Right ventricle myocardium inferior (tissue), 1 donor: ENCODE measurements at regions not wholly inside any gene's neighbourhood (a gene's known extent, or its start where the extent isn't known, plus 50 kb on each side); places are given as distances from the start of the nearest gene placed in this dataset.
"Not testable (repeated sequence)": the region's sequence is repeated elsewhere in the genome, so short reads cannot be mapped to it uniquely, and the experiment has no call there.

Experiments
- ATAC-seq: fragments of 200-7000 bp; cut with Tn5 transposase; one replicate; pipeline ENCODE4 v1.9.1; 2020; ENCODE audit warnings: mild to moderate bottlenecking, moderate library complexity
- DNase-seq: peaks from one replicate; pipeline ENCODE4 v3.0.0; 2021; ENCODE audit errors: missing footprints
- intact Hi-C: fragments of 100-400 bp; cut with DNase I; formaldehyde crosslinking; loops from one replicate; pipeline ENCODE4 v1.11.0; 2022
- donor health status: DM: no; HTN: yes; CAD: no; lungs with severe emphysema.

GRCh38 chr4:83213640-83214039 is 71.0 kb downstream of the COQ2 start:
- no peak for DNase-seq
- intact Hi-C loops = no loop called here
- ATAC-seq = no peak

GRCh38 chr4:83212041-83212851 is 72.4 kb downstream of the COQ2 start:
- no peak for ATAC-seq
- DNase-seq = no peak
- intact Hi-C loops = no loop called here

DNA sequence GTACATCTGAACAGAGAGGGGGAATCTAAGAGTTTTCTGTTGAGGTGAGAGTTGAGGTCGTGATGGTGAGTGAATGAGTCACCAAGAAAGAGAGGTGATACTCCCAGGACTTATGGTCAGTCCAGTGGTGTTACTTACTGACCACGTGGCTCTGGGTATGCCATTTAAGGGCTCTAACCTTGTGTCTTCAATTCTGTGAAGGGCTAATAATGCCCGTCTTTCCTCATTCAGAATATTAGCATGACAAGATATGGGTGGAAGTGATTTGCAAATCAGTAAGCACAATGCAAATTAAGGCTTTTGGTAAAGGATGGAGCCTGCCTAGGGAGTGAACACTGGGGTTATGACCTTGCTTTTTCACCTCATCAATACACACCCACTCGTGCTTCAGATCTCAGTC is 75.2 kb downstream of the COQ2 start:
- intact Hi-C loops = no loop called here
- DNase-seq = no peak
- ATAC-seq = no peak

GRCh38 chr4:83208371-83209365 is 75.9 kb downstream of the COQ2 start:
- ATAC-seq = no peak
- intact Hi-C loops = no loop called here
- no peak for DNase-seq

GRCh38 chr4:83207497-83208101 is 77.0 kb downstream of the COQ2 start:
- DNase-seq (no peak), ATAC-seq (no peak)
- intact Hi-C loops = no loop called here

DNA sequence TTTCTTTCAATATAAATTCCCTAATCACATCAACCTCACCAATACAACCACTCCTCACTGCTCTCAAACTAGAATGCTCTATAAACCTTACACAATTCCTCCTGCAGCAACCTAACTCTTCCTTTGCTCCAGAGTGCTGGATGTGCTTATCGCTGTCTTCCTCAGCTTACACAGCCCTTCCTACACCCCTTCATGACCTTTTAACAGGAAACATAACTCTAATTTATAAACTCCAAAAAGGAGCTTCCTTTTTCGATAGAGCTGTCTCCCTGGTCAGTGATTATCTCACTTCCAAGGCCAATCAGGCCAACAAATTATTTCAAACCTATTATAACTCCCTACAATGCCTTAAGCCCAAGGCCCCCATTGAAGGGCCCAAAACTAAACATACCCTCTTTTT is 78.8 kb downstream of the COQ2 start:
- intact Hi-C loops = no loop called here
- no peak for DNase-seq
- no peak for ATAC-seq

DNA sequence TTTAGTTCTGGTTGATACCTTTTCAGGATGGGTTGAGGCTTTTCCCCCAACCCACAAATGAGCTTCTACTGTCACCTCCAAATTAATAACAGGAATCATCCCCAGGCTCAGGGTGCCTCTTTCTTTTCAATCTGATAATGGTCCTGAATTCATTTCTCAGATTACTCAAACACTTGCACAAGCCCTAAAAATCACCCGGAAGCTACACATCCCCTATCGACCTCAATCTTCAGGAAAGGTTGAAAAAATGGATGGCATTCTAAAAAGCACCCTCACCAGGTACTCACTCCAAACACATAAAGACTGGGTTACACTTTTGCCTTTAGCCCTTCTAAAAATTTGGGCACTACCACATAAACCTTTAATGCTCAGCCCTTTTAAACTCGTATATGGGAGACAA is 79.9 kb downstream of the COQ2 start:
- ATAC-seq (no peak), DNase-seq (no peak)
- intact Hi-C loops = no loop called here

GRCh38 chr4:83201761-83202160 is 82.8 kb downstream of the COQ2 start:
- intact Hi-C loops = no loop called here
- no peak for ATAC-seq
- DNase-seq = no peak

- ATAC-seq = peak; percentile 73
- intact Hi-C loops = no loop called here
- peak; percentile 71 for DNase-seq
Observed at GRCh38 chr4:83197555-83198235, 83.2 kb upstream of the PLAC8 start.

- intact Hi-C loops = no loop called here
- DNase-seq (no peak), ATAC-seq (no peak)
Observed at GRCh38 chr4:83196921-83197320, 82.4 kb upstream of the PLAC8 start.

- DNase-seq = no peak
- ATAC-seq = no peak
- intact Hi-C loops = no loop called here
Observed at GRCh38 chr4:83195269-83195668, 80.7 kb upstream of the PLAC8 start.

- DNase-seq = peak; percentile 76
- ATAC-seq, intact Hi-C loops: not testable (repeated sequence)
Observed at GRCh38 chr4:83194588-83194987, 80.1 kb upstream of the PLAC8 start.

GRCh38 chr4:83192634-83193033 is 78.1 kb upstream of the PLAC8 start:
- intact Hi-C loops = no loop called here
- DNase-seq (no peak), ATAC-seq (no peak)

DNA sequence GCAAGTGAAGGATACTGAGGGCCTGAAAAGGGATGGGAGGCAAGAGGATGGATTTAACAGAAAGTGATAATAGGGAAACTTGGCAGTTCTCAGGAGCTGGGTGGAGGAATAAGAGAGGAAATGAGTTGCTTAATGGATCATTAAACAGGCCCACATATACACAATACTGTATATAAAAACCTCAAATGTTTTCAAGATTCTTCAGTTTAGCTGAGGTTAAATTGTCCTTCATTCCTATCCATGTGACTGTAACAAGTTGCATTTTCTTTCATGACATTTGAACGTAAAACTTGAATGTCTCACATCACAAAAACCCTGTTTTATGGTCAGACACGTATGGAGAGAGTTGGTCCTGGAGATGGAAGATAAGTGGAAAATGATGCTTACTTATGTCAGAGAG is 76.5 kb upstream of the PLAC8 start:
- intact Hi-C loops = no loop called here
- no peak for DNase-seq
- ATAC-seq = no peak

DNA sequence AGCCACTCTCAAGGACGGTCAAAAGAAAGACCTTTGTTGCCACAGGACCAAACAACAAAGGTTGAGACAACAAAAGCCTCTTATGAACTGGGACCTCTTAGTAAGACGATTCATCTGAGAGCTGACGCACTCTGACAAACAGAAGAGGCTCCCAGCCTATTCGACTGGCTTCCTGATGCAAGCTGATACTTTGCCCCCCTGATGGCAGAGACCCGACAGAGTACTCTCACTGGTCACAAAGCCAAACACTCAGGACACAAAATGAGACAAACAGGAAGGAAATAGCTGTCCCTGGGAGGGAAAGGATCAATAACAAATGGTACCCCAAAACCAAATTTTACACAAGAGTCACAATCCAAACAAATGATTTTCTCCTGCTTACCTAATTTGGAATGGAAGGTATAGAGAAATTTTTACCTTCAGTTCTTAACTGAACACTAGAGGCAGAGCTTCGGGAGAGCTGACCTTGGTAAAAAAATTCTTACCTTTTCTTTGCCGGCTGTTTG is 75.2 kb upstream of the PLAC8 start:
- intact Hi-C loops = no loop called here
- ATAC-seq = no peak
- DNase-seq = no peak

DNA sequence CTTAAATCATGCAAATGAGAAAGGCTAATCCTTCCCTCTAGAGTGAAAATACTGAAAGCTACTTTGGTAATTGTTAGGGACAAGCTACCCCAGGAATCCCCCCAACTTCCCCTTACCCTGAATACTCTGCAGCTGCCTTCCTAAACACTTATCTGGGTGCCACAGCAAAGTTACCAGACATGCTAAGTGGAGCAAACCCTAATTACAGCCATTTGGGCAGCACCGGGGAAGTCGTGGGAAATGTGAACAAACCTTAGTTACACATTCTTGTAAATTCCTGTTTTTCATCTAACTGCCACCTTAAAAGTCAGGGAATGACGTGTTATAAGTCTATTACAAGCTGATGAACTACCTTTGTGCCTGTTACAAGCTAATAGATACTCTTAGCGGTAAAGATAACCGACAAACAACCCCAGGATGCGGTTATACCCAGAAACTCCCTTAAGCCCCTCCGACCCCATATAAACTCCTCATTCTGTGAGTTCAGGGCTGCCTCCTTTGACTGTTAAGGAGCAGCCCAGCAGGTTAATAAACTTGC is 66.0 kb upstream of the PLAC8 start:
- intact Hi-C loops = no loop called here
- no peak for ATAC-seq
- DNase-seq = no peak

- DNase-seq (no peak), ATAC-seq (no peak)
- intact Hi-C loops = no loop called here
Observed at GRCh38 chr4:83179205-83179604, 64.7 kb upstream of the PLAC8 start.

- ATAC-seq = no peak
- intact Hi-C loops = no loop called here
- no peak for DNase-seq
Observed at GRCh38 chr4:83178029-83178428, 63.5 kb upstream of the PLAC8 start.

- ATAC-seq (no peak), DNase-seq (no peak)
- intact Hi-C loops = no loop called here
Observed at GRCh38 chr4:83177182-83177581, 62.7 kb upstream of the PLAC8 start.
